Breast epithelium (tissue), 3 donors: ENCODE measurements at regions not wholly inside any gene's neighbourhood (a gene's known extent, or its start where the extent isn't known, plus 50 kb on each side); places are given as distances from the start of the nearest gene placed in this dataset.

ENCODE experiments used
- CTCF ChIP-seq, 3 donors: fragments of 450-650 bp; IDR thresholded peaks; one replicate each; pipeline ENCODE4 v1.5.1; 2016 to 2017; ENCODE audit warnings: antibody characterized with exemption in 3 of 3, mild to moderate bottlenecking in 3 of 3, moderate library complexity in 3 of 3
- POLR2AphosphoS5 ChIP-seq, 3 donors: sonication (generic); formaldehyde crosslinking; IDR thresholded peaks; one replicate each; pipeline ENCODE4 v1.6.1; 2017; ENCODE audit warnings: antibody characterized with exemption in 3 of 3

GRCh38 chr10:84770824-84771223 is 442.4 kb downstream of the CCSER2 start:
- TF ChIP-seq POLR2AphosphoS5 (IDR thresholded peaks at IDR 0.05) (no peak), CTCF (IDR thresholded peaks at IDR 0.05) (no peak)
